HCT116 (cell line): ENCODE measurements at regions not wholly inside any gene's neighbourhood (a gene's known extent, or its start where the extent isn't known, plus 50 kb on each side); places are given as distances from the start of the nearest gene placed in this dataset.

Experiments used
- ATAC-seq: fragments of 200-7000 bp; cut with Tn5 transposase; 2 replicates; pipeline ENCODE4 v1.9.1; 2020; ENCODE audit warnings: mild to moderate bottlenecking, moderate library complexity
- BruUV-seq: library from RNA; stranded (reverse); fragments of 400-500 nt; replicated peaks from 2 replicates; lab custom pipeline; 2021; lab: Mats Ljungman, UMichigan
- CTCF ChIA-PET: fragments of 300-600 bp; sonication (Branson Sonifier 250); formaldehyde crosslinking; loops from one replicate; lab custom pipeline; 2021; ENCODE audit warnings: antibody characterized with exemption; lab: Charles Lee
- POLR2A ChIA-PET: fragments of 300-600, 350-600 bp; sonication (Branson Sonifier 250); formaldehyde crosslinking; loops from one replicate; lab custom pipeline; 2021; ENCODE audit warnings: antibody characterized with exemption; lab: Charles Lee
- RAD21 ChIA-PET, 2 experiments: fragments of 300-600 bp; sonication (Branson Sonifier 250); formaldehyde crosslinking; loops; one replicate each; lab custom pipeline; 2023; ENCODE audit warnings: low total read pairs in 2 of 2; ENCODE audit not compliant: uncharacterized antibody in 2 of 2, unreplicated experiment in 2 of 2, low non-redundant PET in 1 of 2; lab: Charles Lee
- DNase-seq: peaks from one replicate; pipeline ENCODE4 v3.0.0-alpha.2; 2010; ENCODE audit warnings: low read depth, low spot score
- H2AFZ ChIP-seq: fragments of 200-600 bp; shearing (Covaris generic), sonication (generic); 2 replicates; pipeline ENCODE4 v1.6.1; 2017; ENCODE audit warnings: low read depth, mixed run types, mixed read lengths, antibody characterized with exemption, low read length; ENCODE audit not compliant: poor library complexity, severe bottlenecking
- H3K27ac ChIP-seq: 2 replicates; pipeline ENCODE4 v1.5.1; 2012; ENCODE audit warnings: low read depth, low read length
- H3K27me3 ChIP-seq: fragments of 200-600 bp; sonication (generic); 2 replicates; pipeline ENCODE4 v1.6.1; 2016; ENCODE audit warnings: mixed run types, low read length, mixed read lengths; ENCODE audit not compliant: insufficient read depth
- H3K36me3 ChIP-seq, 2 experiments: fragments of 200-500 bp in 1 of 2; fragments of 200-600 bp in 1 of 2; sonication (Bioruptor generic) in 1 of 2; sonication (generic) in 1 of 2; 2 replicates each; pipeline versions ENCODE4 v1.5.1 to v1.6.1; 2014 to 2016; ENCODE audit warnings: low read length in 2 of 2, inconsistent platforms in 1 of 2, mixed read lengths in 1 of 2, mixed run types in 1 of 2; ENCODE audit not compliant: insufficient read depth in 2 of 2, control insufficient read depth in 1 of 2
- H3K4me1 ChIP-seq, 2 experiments: fragments of 200-600 bp in 1 of 2; sonication (generic) in 1 of 2; 2 replicates each; pipeline versions ENCODE4 v1.5.1 to v1.6.1; 2012 to 2017; ENCODE audit warnings: low read length in 2 of 2, inconsistent platforms in 1 of 2, mild to moderate bottlenecking in 1 of 2, mixed read lengths in 1 of 2, mixed run types in 1 of 2, moderate library complexity in 1 of 2; ENCODE audit not compliant: insufficient read depth in 2 of 2, control insufficient read depth in 1 of 2
- H3K4me2 ChIP-seq: fragments of 200-600 bp; sonication (generic); 2 replicates; pipeline ENCODE4 v1.6.1; 2017; ENCODE audit warnings: mixed run types, low read length, mixed read lengths
- H3K4me3 ChIP-seq, 2 experiments: fragments of 200-600 bp in 1 of 2; sonication (generic) in 1 of 2; replicated peaks in 1 of 2; 2 replicates each; pipeline ENCODE4 v1.5.1; 2011 to 2016; ENCODE audit warnings: low read length in 2 of 2, control low read depth in 1 of 2, low read depth in 1 of 2, mild to moderate bottlenecking in 1 of 2, mixed read lengths in 1 of 2, mixed run types in 1 of 2
- H3K79me2 ChIP-seq: fragments of 200-600 bp; sonication (generic); 2 replicates; pipeline ENCODE4 v1.6.1; 2017; ENCODE audit warnings: mild to moderate bottlenecking, mixed run types, low read length, moderate library complexity, mixed read lengths; ENCODE audit not compliant: insufficient read depth
- H3K9ac ChIP-seq: fragments of 200-600 bp; sonication (generic); 2 replicates; pipeline ENCODE4 v1.6.1; 2016; ENCODE audit warnings: low read length, mixed read lengths
- H3K9me2 ChIP-seq: fragments of 200-600 bp; sonication (generic), shearing (Covaris generic); 2 replicates; pipeline ENCODE4 v1.6.1; 2017; ENCODE audit warnings: mixed run types, mild to moderate bottlenecking, moderate library complexity; ENCODE audit not compliant: insufficient read depth
- H3K9me3 ChIP-seq, 2 experiments: fragments of 200-500 bp in 1 of 2; fragments of 200-600 bp in 1 of 2; sonication (Bioruptor generic) in 1 of 2; sonication (generic) in 1 of 2; 2 replicates each; pipeline ENCODE4 v1.6.1; 2014 to 2017; ENCODE audit warnings: low read length in 2 of 2, mixed read lengths in 2 of 2, inconsistent platforms in 1 of 2, low read depth in 1 of 2, mild to moderate bottlenecking in 1 of 2, mixed run types in 1 of 2, moderate library complexity in 1 of 2; ENCODE audit not compliant: control insufficient read depth in 1 of 2, insufficient read depth in 1 of 2
- H4K20me1 ChIP-seq: fragments of 200-600 bp; sonication (generic), shearing (Covaris generic); 2 replicates; pipeline ENCODE4 v1.6.1; 2017; ENCODE audit warnings: mixed run types, mild to moderate bottlenecking, moderate library complexity; ENCODE audit not compliant: insufficient read depth
- ATF3 ChIP-seq: IDR thresholded peaks from 2 replicates; pipeline ENCODE4 v1.6.1; 2012
- CBX3 ChIP-seq: IDR thresholded peaks from 2 replicates; pipeline ENCODE4 v1.6.1; 2012; ENCODE audit warnings: low read depth
- CEBPB ChIP-seq: IDR thresholded peaks from 2 replicates; pipeline ENCODE4 v1.6.1; 2012; ENCODE audit warnings: low read depth
- EGR1 ChIP-seq: IDR thresholded peaks from 2 replicates; pipeline ENCODE4 v1.6.1; 2012; ENCODE audit warnings: low read depth
- ELF1 ChIP-seq: IDR thresholded peaks from 2 replicates; pipeline ENCODE4 v1.6.1; 2012; ENCODE audit warnings: low read depth, borderline replicate concordance
- JUND ChIP-seq: IDR thresholded peaks from 2 replicates; pipeline ENCODE4 v1.6.1; 2012
- MAX ChIP-seq: IDR thresholded peaks from 2 replicates; pipeline ENCODE4 v1.6.1; 2012
- POLR2A ChIP-seq: IDR thresholded peaks from 2 replicates; pipeline ENCODE4 v1.7.0; 2011; ENCODE audit warnings: borderline replicate concordance; ENCODE audit not compliant: insufficient read depth, insufficient read length; ENCODE audit errors: extremely low read depth
- POLR2AphosphoS5 ChIP-seq: IDR thresholded peaks from 2 replicates; pipeline ENCODE4 v1.6.1; 2011; ENCODE audit warnings: mild to moderate bottlenecking, low read depth, low read length, moderate library complexity
- RAD21 ChIP-seq: IDR thresholded peaks from 2 replicates; pipeline ENCODE4 v1.6.1; 2012; ENCODE audit warnings: low read depth, mild to moderate bottlenecking
- SRF ChIP-seq: IDR thresholded peaks from 2 replicates; pipeline ENCODE4 v1.6.1; 2012; ENCODE audit warnings: low read depth
- TCF7L2 ChIP-seq: IDR thresholded peaks from 2 replicates; pipeline ENCODE4 v1.7.0; 2011; ENCODE audit warnings: borderline replicate concordance, inconsistent platforms; ENCODE audit not compliant: insufficient read depth, insufficient read length; ENCODE audit errors: extremely low read depth
- ZBTB33 ChIP-seq: IDR thresholded peaks from 2 replicates; pipeline ENCODE4 v1.6.1; 2011; ENCODE audit warnings: mild to moderate bottlenecking, low read length, moderate library complexity; ENCODE audit not compliant: insufficient replicate concordance; ENCODE audit errors: extremely low read depth
- ZFX ChIP-seq: fragments of 450-650 bp; IDR thresholded peaks from 2 replicates; pipeline ENCODE4 v1.6.1; 2017
- ZNF274 ChIP-seq: fragments of 200-500 bp; sonication (Bioruptor generic); IDR thresholded peaks from 2 replicates; pipeline ENCODE4 v1.6.1; 2014; ENCODE audit warnings: mild to moderate bottlenecking, low read depth, low read length, inconsistent platforms
- intact Hi-C: fragments of 100-400 bp; cut with micrococcal nuclease; formaldehyde crosslinking; loops from 2 replicates; pipeline ENCODE4 v1.10.0; 2022

GRCh38 chr7:37545619-37546534 is 97.2 kb upstream of the ELMO1 start:
- no peaks in the 10 kb centered on the region for H3K9me2 ChIP-seq
- H3K4me1 ChIP-seq, result no peaks in the 10 kb centered on the region
- H3K79me2 ChIP-seq, result no peaks in the 10 kb centered on the region
- no peaks in the 10 kb centered on the region for H4K20me1 ChIP-seq
- BruUV-seq, result no TSS peak
- H3K36me3 ChIP-seq, result no peaks in the 10 kb centered on the region
- TF ChIP-seq POLR2A (no peak), EGR1 (no peak), CEBPB (no peak), JUND (no peak), ATF3 (no peak)
- ATAC-seq (no peak), DNase-seq (no peak)
- H2AFZ ChIP-seq, result no peak overlapping the region
- RAD21 ChIA-PET, result no interaction called here
- no peak overlapping the region for H3K27ac ChIP-seq
- POLR2A ChIA-PET, result no interaction called here
- no peak overlapping the region for H3K4me3 ChIP-seq
- CTCF ChIA-PET, result no interaction called here
- no peaks in the 10 kb centered on the region for H3K9me3 ChIP-seq
- no peak overlapping the region for H3K9ac ChIP-seq
- no peaks in the 10 kb centered on the region; the same call in 1 of the 2 replicates for H3K27me3 ChIP-seq
- H3K4me2 ChIP-seq, result no peak overlapping the region
- intact Hi-C loops, result no loop called here

- no peaks in the 10 kb centered on the region for H3K79me2 ChIP-seq
- H3K36me3 ChIP-seq, result no peaks in the 10 kb centered on the region
- H3K4me1 ChIP-seq, result no peaks in the 10 kb centered on the region
- no peak overlapping the region for H3K4me3 ChIP-seq
- no peak overlapping the region for H3K4me2 ChIP-seq
- H3K27ac ChIP-seq, result no peak overlapping the region
- H3K9me2 ChIP-seq, result no peaks in the 10 kb centered on the region
- H4K20me1 ChIP-seq, result no peaks in the 10 kb centered on the region
- no peaks in the 10 kb centered on the region for H3K9me3 ChIP-seq
- RAD21 ChIA-PET, result no interaction called here
- ATAC-seq (no peak), DNase-seq (no peak)
- no peaks in the 10 kb centered on the region; the same call in 1 of the 2 replicates for H3K27me3 ChIP-seq
- POLR2A ChIA-PET, result no interaction called here
- H3K9ac ChIP-seq, result no peak overlapping the region
- CTCF ChIA-PET, result no interaction called here
- no peak overlapping the region for H2AFZ ChIP-seq
- intact Hi-C loops, result no loop called here
- no TSS peak for BruUV-seq
- no peak for TF ChIP-seq CBX3
- TF ChIP-seq ZBTB33, result no peak
- TF ChIP-seq ELF1, result no peak
- TF ChIP-seq RAD21, result no peak
- no peak for TF ChIP-seq CEBPB
- no peak for TF ChIP-seq ZNF274
- no peak for TF ChIP-seq MAX
- no peak for TF ChIP-seq EGR1
- no peak for TF ChIP-seq POLR2A
- no peak for TF ChIP-seq POLR2AphosphoS5
- no peak for TF ChIP-seq SRF
- TF ChIP-seq TCF7L2, result no peak
- no peak for TF ChIP-seq ZFX
Observed at GRCh38 chr7:37546677-37547076, 98.0 kb upstream of the ELMO1 start.
